ENCODE measurements at regions not wholly inside any gene's neighbourhood (a gene's known extent, or its start where the extent isn't known, plus 50 kb on each side); places are given as distances from the start of the nearest gene placed in this dataset.

DNA sequence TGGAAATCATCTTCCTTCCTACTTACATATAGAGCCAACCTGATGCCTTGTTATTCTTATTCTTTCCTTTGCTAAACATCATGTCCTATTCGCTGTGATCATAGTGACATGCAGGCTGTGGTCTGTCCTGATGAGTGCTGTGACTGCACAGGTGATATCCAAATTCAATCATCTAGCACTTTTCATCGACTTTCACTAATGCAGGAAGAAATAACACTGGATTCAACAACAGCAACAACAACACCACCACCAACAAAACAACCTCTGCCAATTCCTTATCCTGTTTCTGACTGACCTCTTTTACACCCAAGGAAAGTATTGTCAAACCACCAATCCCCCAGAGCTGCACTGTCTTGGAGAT lies 203.2 kb upstream of the PHYHIPL start:
- no peaks in the 10 kb centered on the region for H3K4me1 ChIP-seq
- intact Hi-C loops (cut with DNase I): no loop called here
- H3K27ac ChIP-seq: no peak overlapping the region
- no peak for DNase-seq
- ATAC-seq: no peak
- WGBS, 4 donors: 79 to 91% (median 88%) methylated on average over 2 of the region's 2 CpGs
- no peak overlapping the region for H3K4me3 ChIP-seq
- H3K27me3 ChIP-seq: no peaks in the 10 kb centered on the region
- TF ChIP-seq, protein P1, sequence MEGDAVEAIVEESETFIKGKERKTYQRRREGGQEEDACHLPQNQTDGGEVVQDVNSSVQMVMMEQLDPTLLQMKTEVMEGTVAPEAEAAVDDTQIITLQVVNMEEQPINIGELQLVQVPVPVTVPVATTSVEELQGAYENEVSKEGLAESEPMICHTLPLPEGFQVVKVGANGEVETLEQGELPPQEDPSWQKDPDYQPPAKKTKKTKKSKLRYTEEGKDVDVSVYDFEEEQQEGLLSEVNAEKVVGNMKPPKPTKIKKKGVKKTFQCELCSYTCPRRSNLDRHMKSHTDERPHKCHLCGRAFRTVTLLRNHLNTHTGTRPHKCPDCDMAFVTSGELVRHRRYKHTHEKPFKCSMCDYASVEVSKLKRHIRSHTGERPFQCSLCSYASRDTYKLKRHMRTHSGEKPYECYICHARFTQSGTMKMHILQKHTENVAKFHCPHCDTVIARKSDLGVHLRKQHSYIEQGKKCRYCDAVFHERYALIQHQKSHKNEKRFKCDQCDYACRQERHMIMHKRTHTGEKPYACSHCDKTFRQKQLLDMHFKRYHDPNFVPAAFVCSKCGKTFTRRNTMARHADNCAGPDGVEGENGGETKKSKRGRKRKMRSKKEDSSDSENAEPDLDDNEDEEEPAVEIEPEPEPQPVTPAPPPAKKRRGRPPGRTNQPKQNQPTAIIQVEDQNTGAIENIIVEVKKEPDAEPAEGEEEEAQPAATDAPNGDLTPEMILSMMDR (IDR thresholded peaks at IDR 0.05): no peak
- no peak for TF ChIP-seq POLR2A (IDR thresholded peaks at IDR 0.05)
- H3K9me3 ChIP-seq: no peaks in the 10 kb centered on the region
- H3K36me3 ChIP-seq: no peaks in the 10 kb centered on the region

- no peaks in the 10 kb centered on the region for H3K4me1 ChIP-seq
- no peaks in the 10 kb centered on the region for H3K36me3 ChIP-seq
- 72 to 88% (median 81%) methylated on average over 1 of the region's 1 CpG for WGBS, 4 donors
- TF ChIP-seq, protein P1 (IDR thresholded peaks at IDR 0.05): no peak
- no peak for TF ChIP-seq POLR2A (IDR thresholded peaks at IDR 0.05)
- no peaks in the 10 kb centered on the region for H3K9me3 ChIP-seq
- ATAC-seq: no peak
- no peaks in the 10 kb centered on the region for H3K27me3 ChIP-seq
- intact Hi-C loops (cut with DNase I): no loop called here
- DNase-seq: no peak
- H3K4me3 ChIP-seq: no peak overlapping the region
- no peak overlapping the region for H3K27ac ChIP-seq
Observed at GRCh38 chr10:58976254-58976653, 200.2 kb upstream of the PHYHIPL start.

DNA sequence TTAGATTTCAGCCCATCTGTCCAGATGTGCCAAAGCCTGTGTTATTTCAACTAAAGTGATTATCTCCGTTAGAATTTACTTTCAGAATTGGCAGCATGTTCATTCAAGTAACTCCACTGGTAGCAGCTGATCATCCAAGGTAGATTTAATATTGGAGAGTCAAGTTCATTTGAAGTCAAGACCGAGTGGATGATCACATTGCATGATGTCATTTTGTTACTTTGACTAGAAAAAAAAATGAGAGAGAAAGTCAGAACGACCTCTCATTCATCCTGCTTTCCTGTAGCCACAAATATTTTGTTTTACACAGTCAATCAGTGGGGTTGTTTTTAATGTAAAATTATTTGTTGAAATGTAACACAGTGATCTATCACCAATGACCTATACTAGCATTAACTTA lies 196.7 kb upstream of the PHYHIPL start:
- Histone ChIP-seq H3K4me1 (no peaks in the 10 kb centered on the region), H3K27me3 (no peaks in the 10 kb centered on the region), H3K27ac (no peak overlapping the region), H3K9me3 (no peaks in the 10 kb centered on the region), H3K36me3 (no peaks in the 10 kb centered on the region), H3K4me3 (no peak overlapping the region)
- ATAC-seq: no peak
- intact Hi-C loops (cut with DNase I): no loop called here
- WGBS, 4 donors: 50 to 61% (median 52%) methylated on average over 3 of the region's 3 CpGs
- no peak for DNase-seq
- TF ChIP-seq POLR2A (IDR thresholded peaks at IDR 0.05): no peak
- TF ChIP-seq, protein P1 (IDR thresholded peaks at IDR 0.05): no peak

- 88 to 92% (median 89%) methylated on average over 6 of the region's 6 CpGs for WGBS, 4 donors
- DNase-seq (no peak), ATAC-seq (no peak)
- no peak for TF ChIP-seq POLR2A (IDR thresholded peaks at IDR 0.05)
- TF ChIP-seq, protein P1 (IDR thresholded peaks at IDR 0.05): no peak
- no peaks in the 10 kb centered on the region for H3K27me3 ChIP-seq
- no peaks in the 10 kb centered on the region for H3K4me1 ChIP-seq
- no peak overlapping the region for H3K4me3 ChIP-seq
- no peaks in the 10 kb centered on the region for H3K9me3 ChIP-seq
- H3K27ac ChIP-seq: no peak overlapping the region
- no peaks in the 10 kb centered on the region for H3K36me3 ChIP-seq
- intact Hi-C loops (cut with DNase I): no loop called here
Observed at GRCh38 chr10:58980826-58981415, 195.5 kb upstream of the PHYHIPL start.

All from heart left ventricle (tissue), 16 donors.